ENCODE measurements at regions not wholly inside any gene's neighbourhood (a gene's known extent, or its start where the extent isn't known, plus 50 kb on each side); places are given as distances from the start of the nearest gene placed in this dataset.

GRCh38 chr1:34582356-34582755, 172.5 kb upstream of the GJB5 start:
- Mint-ChIP-seq H3K36me3 (no peaks in the 10 kb centered on the region), H3K4me3 (no peak overlapping the region), H3K27ac (no peak overlapping the region), H3K4me1 (ENCODE audit: low read depth) (no peaks in the 10 kb centered on the region), H3K9me3 (peaks cover 2% of the 10 kb centered on the region), H3K27me3 (peaks cover 8% of the 10 kb centered on the region)
- ChIA-PET POLR2A (no interaction called here), CTCF (no interaction called here)
- intact Hi-C loops (cut with micrococcal nuclease) = no loop called here
- no peak for DNase-seq

GRCh38 chr1:34587761-34588160, 167.1 kb upstream of the GJB5 start:
- CTCF ChIA-PET = no interaction called here
- DNase-seq = no peak
- Mint-ChIP-seq H3K27ac (no peak overlapping the region), H3K4me3 (no peak overlapping the region), H3K36me3 (no peaks in the 10 kb centered on the region), H3K9me3 (no peaks in the 10 kb centered on the region), H3K27me3 (no peaks in the 10 kb centered on the region), H3K4me1 (ENCODE audit: low read depth) (no peaks in the 10 kb centered on the region)
- intact Hi-C loops (cut with micrococcal nuclease) = no loop called here
- POLR2A ChIA-PET = no interaction called here

GRCh38 chr1:34590211-34590623, 164.6 kb upstream of the GJB5 start:
- no peaks in the 10 kb centered on the region for H3K9me3 Mint-ChIP-seq
- H3K4me3 Mint-ChIP-seq = no peak overlapping the region
- CTCF ChIA-PET = no interaction called here
- no peaks in the 10 kb centered on the region for H3K36me3 Mint-ChIP-seq
- H3K27me3 Mint-ChIP-seq = no peaks in the 10 kb centered on the region
- POLR2A ChIA-PET = no interaction called here
- H3K27ac Mint-ChIP-seq = no peak overlapping the region
- H3K4me1 Mint-ChIP-seq (ENCODE audit: low read depth) = no peaks in the 10 kb centered on the region
- no peak for DNase-seq
- intact Hi-C loops (cut with micrococcal nuclease) = no loop called here

- no peaks in the 10 kb centered on the region for H3K27me3 Mint-ChIP-seq
- DNase-seq = no peak
- ChIA-PET POLR2A (interaction anchor here (0.6 kb wide), 1 partner anchor 291 kb away, joined by 5 read pairs; no protein-coding TSS in a partner anchor), CTCF (interaction anchor here (0.7 kb wide), 1 partner anchor 147 kb away, joined by 3 read pairs; no protein-coding TSS in a partner anchor)
- no peak overlapping the region for H3K27ac Mint-ChIP-seq
- H3K4me1 Mint-ChIP-seq (ENCODE audit: low read depth) = no peaks in the 10 kb centered on the region
- intact Hi-C loops (cut with micrococcal nuclease) = no loop called here
- H3K4me3 Mint-ChIP-seq = no peak overlapping the region
- no peaks in the 10 kb centered on the region for H3K36me3 Mint-ChIP-seq
- no peaks in the 10 kb centered on the region for H3K9me3 Mint-ChIP-seq
Observed at GRCh38 chr1:34591751-34592629, 162.9 kb upstream of the GJB5 start.

- Mint-ChIP-seq H3K9me3 (no peaks in the 10 kb centered on the region), H3K36me3 (no peaks in the 10 kb centered on the region), H3K27me3 (peaks cover 12% of the 10 kb centered on the region), H3K4me3 (no peak overlapping the region), H3K27ac (no peak overlapping the region), H3K4me1 (ENCODE audit: low read depth) (no peaks in the 10 kb centered on the region)
- ChIA-PET POLR2A (no interaction called here), CTCF (interaction anchor here (1.2 to 4.2 kb wide), 5 partner anchors 135 to 967 kb away, joined by 3 to 21 read pairs (median 4); no protein-coding TSS in a partner anchor)
- intact Hi-C loops (cut with micrococcal nuclease) = loop anchor here (1.0 kb wide), 1 partner anchor 138 kb away; no protein-coding TSS in a partner anchor
- DNase-seq = peak; percentile 71
Observed at GRCh38 chr1:34597877-34598514, 156.9 kb upstream of the GJB5 start.

- no peaks in the 10 kb centered on the region for H3K9me3 Mint-ChIP-seq
- CTCF ChIA-PET = no interaction called here
- no peak for DNase-seq
Observed at GRCh38 chr1:34602907-34603306, 151.9 kb upstream of the GJB5 start.

GRCh38 chr1:34603594-34603993, 151.3 kb upstream of the GJB5 start:
- intact Hi-C loops (cut with micrococcal nuclease) = no loop called here
- peaks cover 23% of the 10 kb centered on the region for H3K27me3 Mint-ChIP-seq
- CTCF ChIA-PET = interaction anchor here (1.0 kb wide), 1 partner anchor 144 kb away, joined by 3 read pairs; no protein-coding TSS in a partner anchor

More at GRCh38 chr1:34602907-34603306, 151.9 kb upstream of the GJB5 start:
- H3K36me3 Mint-ChIP-seq = no peaks in the 10 kb centered on the region
- no peak overlapping the region for H3K4me3 Mint-ChIP-seq
- peaks cover 18% of the 10 kb centered on the region for H3K27me3 Mint-ChIP-seq
- no peak overlapping the region for H3K27ac Mint-ChIP-seq
- H3K4me1 Mint-ChIP-seq (ENCODE audit: low read depth) = no peaks in the 10 kb centered on the region
- intact Hi-C loops (cut with micrococcal nuclease) = no loop called here
- POLR2A ChIA-PET = no interaction called here

GRCh38 chr1:34606504-34606903, 148.3 kb upstream of the GJB5 start:
- no peak for DNase-seq
- Mint-ChIP-seq H3K27me3 (peaks cover 21% of the 10 kb centered on the region), H3K27ac (no peak overlapping the region), H3K4me3 (no peak overlapping the region), H3K36me3 (no peaks in the 10 kb centered on the region), H3K9me3 (no peaks in the 10 kb centered on the region), H3K4me1 (ENCODE audit: low read depth) (no peaks in the 10 kb centered on the region)
- intact Hi-C loops (cut with micrococcal nuclease) = no loop called here
- ChIA-PET POLR2A (no interaction called here), CTCF (no interaction called here)

More at GRCh38 chr1:34603594-34603993, 151.3 kb upstream of the GJB5 start:
- Mint-ChIP-seq H3K36me3 (no peaks in the 10 kb centered on the region), H3K27ac (no peak overlapping the region), H3K4me1 (ENCODE audit: low read depth) (no peaks in the 10 kb centered on the region), H3K4me3 (no peak overlapping the region), H3K9me3 (no peaks in the 10 kb centered on the region)
- POLR2A ChIA-PET = no interaction called here
- no peak for DNase-seq

- Mint-ChIP-seq H3K4me3 (no peak overlapping the region), H3K36me3 (no peaks in the 10 kb centered on the region), H3K27me3 (peaks cover 25% of the 10 kb centered on the region), H3K9me3 (no peaks in the 10 kb centered on the region), H3K27ac (no peak overlapping the region), H3K4me1 (ENCODE audit: low read depth) (no peaks in the 10 kb centered on the region)
- POLR2A ChIA-PET = no interaction called here
- DNase-seq = no peak
- CTCF ChIA-PET = no interaction called here
- intact Hi-C loops (cut with micrococcal nuclease) = no loop called here
Observed at GRCh38 chr1:34610063-34610462, 144.8 kb upstream of the GJB5 start.

- no peaks in the 10 kb centered on the region for H3K36me3 Mint-ChIP-seq
- no peak for DNase-seq
- ChIA-PET CTCF (no interaction called here), POLR2A (no interaction called here)
- H3K9me3 Mint-ChIP-seq = no peaks in the 10 kb centered on the region
- no peak overlapping the region for H3K27ac Mint-ChIP-seq
- peaks cover 23% of the 10 kb centered on the region for H3K27me3 Mint-ChIP-seq
- H3K4me1 Mint-ChIP-seq (ENCODE audit: low read depth) = no peaks in the 10 kb centered on the region
- H3K4me3 Mint-ChIP-seq = no peak overlapping the region
- intact Hi-C loops (cut with micrococcal nuclease) = no loop called here
Observed at GRCh38 chr1:34611571-34611970, 143.3 kb upstream of the GJB5 start.

- CTCF ChIA-PET = no interaction called here
- Mint-ChIP-seq H3K27ac (no peak overlapping the region), H3K4me1 (ENCODE audit: low read depth) (no peaks in the 10 kb centered on the region), H3K4me3 (no peak overlapping the region), H3K36me3 (no peaks in the 10 kb centered on the region), H3K27me3 (peaks cover 23% of the 10 kb centered on the region), H3K9me3 (no peaks in the 10 kb centered on the region)
- POLR2A ChIA-PET = interaction anchor here (0.6 kb wide), 1 partner anchor 11 kb away, joined by 4 read pairs; no protein-coding TSS in a partner anchor
- no peak for DNase-seq
- intact Hi-C loops (cut with micrococcal nuclease) = no loop called here
Observed at GRCh38 chr1:34612091-34612827, 142.6 kb upstream of the GJB5 start.
